RCC 7860 (cell line): ENCODE measurements at regions not wholly inside any gene's neighbourhood (a gene's known extent, or its start where the extent isn't known, plus 50 kb on each side); places are given as distances from the start of the nearest gene placed in this dataset.

Experiments
- DNase-seq: peaks from one replicate; pipeline ENCODE4 v3.0.0-alpha.2; 2015; ENCODE audit warnings: low spot score
- FAIRE-seq: peaks from 2 replicates; lab custom pipeline; 2012; peaks lifted over from hg19 to GRCh38; lab: Jason Lieb, UNC

DNA sequence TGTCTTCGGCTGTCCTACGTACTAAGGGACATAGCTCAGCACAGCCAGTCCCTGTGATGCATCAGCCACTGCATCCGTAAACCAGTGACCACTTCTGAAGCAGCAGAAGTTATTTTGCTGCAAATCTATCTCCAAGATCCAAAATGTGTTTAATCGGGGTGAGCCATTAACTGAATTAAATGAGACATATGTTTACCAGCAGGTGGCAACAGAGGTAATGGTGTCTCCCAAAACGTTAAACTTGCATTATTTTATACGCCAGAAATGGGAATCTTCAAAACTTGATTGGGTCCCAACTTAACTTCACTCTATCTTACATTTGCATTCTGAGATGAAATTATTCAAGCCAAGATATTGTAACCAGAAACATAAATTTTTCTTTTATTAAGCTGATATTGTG is 75.3 kb upstream of the BOC start:
- DNase-seq (no peak), FAIRE-seq (peak; percentile 48)

GRCh38 chr3:113136544-113136943 is 74.8 kb upstream of the BOC start:
- FAIRE-seq (no peak), DNase-seq (no peak)

- FAIRE-seq (no peak), DNase-seq (no peak)
Observed at GRCh38 chr3:113138839-113139743, 72.3 kb upstream of the BOC start.

GRCh38 chr3:113140876-113141275 is 70.5 kb upstream of the BOC start:
- DNase-seq, result peak; percentile 34
- no peak for FAIRE-seq

GRCh38 chr3:113141543-113141942 is 69.8 kb upstream of the BOC start:
- FAIRE-seq (no peak), DNase-seq (no peak)

DNA sequence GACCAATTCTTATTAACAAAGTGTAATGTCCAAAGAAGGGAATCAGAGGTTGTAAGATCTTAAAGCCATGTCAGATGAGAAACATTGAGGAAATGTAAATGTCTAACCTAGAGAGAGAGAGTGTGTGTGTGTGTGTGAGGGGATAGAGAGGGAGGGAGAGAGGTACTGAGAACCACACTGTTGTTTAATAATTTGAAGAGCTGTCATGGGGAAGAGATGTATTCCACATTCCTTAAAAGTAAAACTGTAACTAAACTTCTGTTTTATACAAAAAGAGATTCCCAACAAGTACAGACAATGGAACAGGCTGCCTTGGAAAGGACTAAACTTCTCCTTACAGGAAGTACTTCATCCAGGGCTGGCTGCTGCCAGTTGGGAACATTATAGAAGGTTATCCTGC is 68.9 kb upstream of the BOC start:
- DNase-seq (peak; percentile 32), FAIRE-seq (peak; percentile 36)

GRCh38 chr3:113143353-113143752 is 68.0 kb upstream of the BOC start:
- no peak for DNase-seq
- no peak for FAIRE-seq

GRCh38 chr3:113147681-113148261 is 63.6 kb upstream of the BOC start:
- DNase-seq (no peak), FAIRE-seq (no peak)

DNA sequence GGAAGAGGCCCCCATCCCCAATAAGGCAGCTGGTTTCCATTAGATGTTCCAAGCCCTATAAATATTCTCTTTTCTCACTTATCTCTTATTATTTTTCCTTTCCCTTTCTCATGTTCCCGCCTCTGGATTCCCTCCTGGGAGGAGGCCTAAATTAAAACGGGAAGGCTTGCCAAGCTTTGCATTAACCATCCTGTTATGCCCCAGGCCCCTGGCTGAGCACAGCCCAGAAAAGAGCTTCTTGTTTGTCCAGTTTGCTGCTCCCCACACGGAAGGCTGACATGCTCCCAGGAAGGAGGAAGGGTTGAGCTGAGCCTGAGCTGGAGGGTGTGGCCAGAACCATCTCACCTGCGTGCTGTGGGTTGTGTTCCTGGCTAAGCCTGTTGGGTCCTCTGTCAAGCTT is 63.1 kb upstream of the BOC start:
- DNase-seq (no peak), FAIRE-seq (no peak)

DNA sequence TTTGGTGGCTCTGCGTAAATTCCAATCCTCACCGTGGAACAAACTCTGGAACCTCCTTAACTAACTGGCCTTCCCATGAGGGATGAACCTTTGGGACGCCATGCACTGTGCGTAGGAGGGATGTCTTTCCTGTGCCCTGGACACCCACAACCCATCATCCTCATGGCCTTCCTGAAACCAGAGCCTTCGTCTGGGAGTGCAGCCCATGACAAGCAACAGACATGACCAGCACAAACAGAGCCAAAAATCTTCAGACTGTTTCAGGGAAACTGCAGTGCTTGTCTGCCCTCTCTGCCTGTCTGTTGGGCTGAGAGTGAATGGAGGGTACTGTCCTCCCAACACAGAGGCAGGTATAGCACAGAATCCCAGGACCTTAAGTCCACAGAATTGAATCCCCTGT is 61.1 kb upstream of the BOC start:
- no peak for FAIRE-seq
- no peak for DNase-seq

DNA sequence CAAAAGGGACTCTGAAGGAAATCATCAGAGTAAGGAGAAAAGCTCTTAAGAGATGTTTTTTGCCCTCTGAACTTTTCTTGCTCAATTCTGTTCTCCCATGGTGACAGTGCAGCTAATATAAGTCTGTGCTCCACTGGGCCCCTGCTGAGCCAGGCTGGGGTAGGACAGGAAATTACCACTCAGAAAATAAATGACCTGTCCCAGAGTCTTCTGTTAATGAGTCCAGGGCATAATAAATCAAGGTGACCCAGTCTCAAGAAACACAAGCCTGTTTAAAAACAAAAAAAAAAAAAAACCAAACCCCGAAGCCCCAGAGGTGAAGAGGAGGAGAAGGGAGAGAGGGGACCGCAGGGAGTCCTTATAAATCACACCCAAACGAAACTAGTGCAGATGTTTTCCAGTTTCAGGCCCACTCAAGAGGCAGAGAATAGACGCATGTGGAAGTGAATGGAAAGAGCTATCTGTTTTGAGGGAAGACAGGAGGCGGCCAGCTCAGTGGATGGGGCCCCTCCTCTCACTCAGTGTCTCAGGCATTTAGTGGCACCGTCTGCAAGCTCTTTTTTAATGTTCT is 59.8 kb upstream of the BOC start:
- DNase-seq (no peak), FAIRE-seq (no peak)

DNA sequence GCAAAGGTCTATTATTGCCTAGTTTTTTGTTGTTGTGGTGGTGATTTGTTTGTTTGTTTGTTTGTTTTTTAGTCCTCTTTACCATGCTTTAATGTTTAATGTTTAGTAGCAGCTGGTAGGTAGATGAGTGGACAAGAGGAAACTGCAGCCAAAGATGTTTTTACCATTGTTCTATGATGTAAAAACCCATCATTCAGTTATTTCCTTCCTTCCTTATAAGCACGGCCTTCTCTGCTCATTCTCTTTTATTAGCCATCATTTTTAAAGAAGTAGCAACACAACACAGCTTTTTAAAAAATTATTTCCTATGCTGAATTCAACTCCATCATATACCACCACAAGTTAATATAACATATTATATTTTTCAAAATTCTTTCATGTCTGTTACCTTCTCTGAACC is 58.5 kb upstream of the BOC start:
- FAIRE-seq (no peak), DNase-seq (no peak)

DNA sequence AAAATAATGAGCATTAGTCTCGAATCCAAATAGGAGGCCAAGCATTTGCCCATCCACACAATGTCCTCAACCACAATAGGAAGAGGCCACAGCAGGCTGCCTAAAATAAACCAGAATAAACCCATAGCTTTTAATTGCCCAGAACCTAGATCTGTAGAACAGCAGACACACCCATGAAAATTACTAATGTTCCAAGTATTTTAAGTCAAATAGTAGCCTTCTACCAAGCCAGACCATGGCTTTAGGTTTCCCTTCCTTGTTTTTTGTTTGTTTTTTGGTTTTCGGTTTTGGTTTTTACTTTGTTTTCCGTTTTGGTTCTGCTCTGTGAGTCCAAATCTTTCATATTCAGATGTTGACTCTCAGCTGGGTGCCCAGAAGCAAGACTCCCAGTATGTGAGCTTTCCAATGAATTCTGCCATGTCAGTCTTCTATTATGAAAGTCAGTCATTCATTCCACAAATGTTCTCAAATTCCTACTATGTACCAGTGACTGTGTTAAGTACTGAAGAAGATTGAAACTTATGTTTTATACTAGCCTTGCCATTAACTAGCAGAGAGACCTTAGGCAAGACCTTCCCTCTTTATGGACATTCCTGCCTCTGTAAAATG is 57.8 kb upstream of the BOC start:
- no peak for FAIRE-seq
- DNase-seq, result no peak

DNA sequence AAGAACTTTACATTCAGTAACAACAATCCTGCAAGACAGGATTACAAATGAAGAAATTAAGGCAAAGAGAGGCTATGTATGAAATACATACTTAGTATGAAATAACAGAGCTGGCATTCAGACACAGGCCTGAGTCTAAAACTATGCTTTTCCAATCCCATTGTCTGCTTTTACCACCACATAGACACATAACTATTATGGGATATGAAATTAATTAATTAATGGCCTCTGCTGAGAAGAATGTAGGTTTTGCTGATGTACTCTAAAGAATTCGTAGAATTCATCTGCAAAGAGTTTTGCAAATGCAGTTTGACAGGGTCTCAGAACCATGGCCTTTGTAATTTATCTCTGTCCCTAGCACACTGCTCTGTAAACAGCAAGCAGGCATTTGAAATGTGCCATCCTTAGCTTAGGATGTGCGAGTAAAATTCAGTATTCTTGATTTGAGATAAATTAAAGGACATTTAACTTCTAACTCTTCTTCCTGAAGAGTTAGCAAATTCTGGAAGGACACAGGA is 54.5 kb upstream of the BOC start:
- DNase-seq (no peak), FAIRE-seq (no peak)

DNA sequence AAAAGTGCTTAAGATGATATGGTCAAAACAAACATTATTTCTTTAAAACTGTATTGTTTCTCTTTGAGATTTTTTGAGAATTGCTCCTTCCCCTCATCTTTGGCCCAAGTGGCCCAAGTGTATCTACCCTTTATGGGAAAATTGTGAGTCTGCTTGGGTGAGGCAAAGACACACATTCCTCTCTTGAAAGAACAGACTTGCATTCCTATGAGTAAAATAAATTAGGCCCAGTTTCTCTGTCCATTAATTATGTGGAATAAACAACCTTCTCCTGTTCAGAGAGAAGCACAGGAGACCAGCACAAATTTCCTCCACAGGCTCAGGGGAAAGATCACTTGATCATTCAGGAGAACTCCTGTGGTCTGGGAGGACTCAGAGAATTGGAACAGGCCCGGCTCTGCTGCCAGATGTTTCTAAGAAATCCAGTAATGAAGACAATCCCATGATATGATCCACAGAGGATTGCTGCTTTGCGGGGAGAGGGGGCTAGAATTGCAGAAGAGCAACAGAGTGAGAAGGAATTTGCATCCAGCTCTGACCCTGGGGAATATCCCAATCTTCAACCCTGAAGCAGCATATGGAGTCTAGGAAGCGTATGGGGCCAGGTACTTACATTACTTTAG is 53.8 kb upstream of the BOC start:
- no peak for FAIRE-seq
- no peak for DNase-seq

DNA sequence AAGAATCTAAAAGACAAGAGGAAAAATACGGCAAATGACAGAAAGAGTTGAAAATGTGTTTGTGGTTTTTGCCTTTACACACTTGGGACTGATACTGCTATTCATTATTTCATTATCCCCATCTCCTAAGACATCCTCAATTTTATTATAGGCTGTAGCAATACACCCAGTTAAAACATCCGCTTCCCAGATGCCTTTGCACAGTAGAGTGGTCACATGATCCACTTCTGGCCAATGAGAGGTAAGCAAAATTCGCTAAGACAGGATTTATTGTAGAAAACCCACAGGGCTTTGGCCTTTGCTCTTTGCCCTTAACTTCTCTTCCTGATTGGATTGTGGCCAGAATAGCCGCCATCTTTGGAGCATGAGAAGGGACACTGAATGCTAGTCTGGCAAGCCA is 53.2 kb upstream of the BOC start:
- FAIRE-seq (no peak), DNase-seq (no peak)
